Vagina (tissue), 2 donors: ENCODE measurements at regions not wholly inside any gene's neighbourhood (a gene's known extent, or its start where the extent isn't known, plus 50 kb on each side); places are given as distances from the start of the nearest gene placed in this dataset.

Source experiments
- POLR2A ChIP-seq, 2 donors: fragments of 450-650 bp; IDR thresholded peaks; one replicate each; pipeline ENCODE4 v1.6.1; 2017; ENCODE audit warnings: antibody characterized with exemption in 2 of 2, mild to moderate bottlenecking in 2 of 2, moderate library complexity in 2 of 2
- POLR2AphosphoS5 ChIP-seq, 2 donors: sonication (generic); formaldehyde crosslinking; IDR thresholded peaks; one replicate each; pipeline ENCODE4 v1.9.0; 2017; ENCODE audit warnings: antibody characterized with exemption in 2 of 2, mild to moderate bottlenecking in 2 of 2, low read depth in 1 of 2; ENCODE audit not compliant: insufficient read depth in 1 of 2
- TF ChIP-seq, protein P1 (sequence below), 3 experiments: fragments of 450-650 bp in 2 of 3; fragments of 200-600 bp in 1 of 3; sonication (generic) in 1 of 3; IDR thresholded peaks; one replicate each; pipeline ENCODE4 v1.5.1; 2017 to 2019; ENCODE audit warnings: antibody characterized with exemption in 3 of 3, mild to moderate bottlenecking in 2 of 3, moderate library complexity in 2 of 3

DNA sequence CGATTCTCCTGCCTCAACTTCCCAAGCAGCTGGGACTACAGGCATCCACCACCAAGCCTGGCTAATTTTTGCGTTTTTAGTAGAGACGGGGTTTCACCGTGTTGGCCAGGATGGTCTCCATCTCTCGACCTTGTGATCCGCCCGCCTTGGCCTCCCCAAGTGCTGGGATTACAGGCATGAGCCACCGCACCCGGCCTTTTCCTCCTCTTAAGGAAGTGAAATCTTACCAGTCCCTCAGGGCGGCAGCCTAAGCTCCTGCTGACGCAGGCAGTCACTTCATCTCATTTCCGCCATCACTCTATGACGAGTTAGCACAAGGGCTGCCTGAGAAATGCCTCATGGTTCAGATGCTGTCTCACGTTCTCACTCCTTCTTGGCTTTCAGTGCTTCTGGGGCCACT, 246.0 kb upstream of the SHH start:
- no peak for TF ChIP-seq POLR2A (IDR thresholded peaks at IDR 0.05)
- TF ChIP-seq, protein P1, sequence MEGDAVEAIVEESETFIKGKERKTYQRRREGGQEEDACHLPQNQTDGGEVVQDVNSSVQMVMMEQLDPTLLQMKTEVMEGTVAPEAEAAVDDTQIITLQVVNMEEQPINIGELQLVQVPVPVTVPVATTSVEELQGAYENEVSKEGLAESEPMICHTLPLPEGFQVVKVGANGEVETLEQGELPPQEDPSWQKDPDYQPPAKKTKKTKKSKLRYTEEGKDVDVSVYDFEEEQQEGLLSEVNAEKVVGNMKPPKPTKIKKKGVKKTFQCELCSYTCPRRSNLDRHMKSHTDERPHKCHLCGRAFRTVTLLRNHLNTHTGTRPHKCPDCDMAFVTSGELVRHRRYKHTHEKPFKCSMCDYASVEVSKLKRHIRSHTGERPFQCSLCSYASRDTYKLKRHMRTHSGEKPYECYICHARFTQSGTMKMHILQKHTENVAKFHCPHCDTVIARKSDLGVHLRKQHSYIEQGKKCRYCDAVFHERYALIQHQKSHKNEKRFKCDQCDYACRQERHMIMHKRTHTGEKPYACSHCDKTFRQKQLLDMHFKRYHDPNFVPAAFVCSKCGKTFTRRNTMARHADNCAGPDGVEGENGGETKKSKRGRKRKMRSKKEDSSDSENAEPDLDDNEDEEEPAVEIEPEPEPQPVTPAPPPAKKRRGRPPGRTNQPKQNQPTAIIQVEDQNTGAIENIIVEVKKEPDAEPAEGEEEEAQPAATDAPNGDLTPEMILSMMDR (IDR thresholded peaks at IDR 0.05), result no peak
- TF ChIP-seq POLR2AphosphoS5 (IDR thresholded peaks at IDR 0.05; ENCODE audit: insufficient read depth in 1 of 2, low read depth in 1 of 2), result no peak
